Sigmoid colon (tissue), 6 donors: ENCODE measurements at regions not wholly inside any gene's neighbourhood (a gene's known extent, or its start where the extent isn't known, plus 50 kb on each side); places are given as distances from the start of the nearest gene placed in this dataset.

Experiments
- DNase-seq: peaks from one replicate; pipeline ENCODE4 v3.0.0-alpha.2; 2019
- H3K27ac ChIP-seq, 4 donors: fragments of 200-600 bp; sonication (generic); one replicate each; pipeline ENCODE4 v1.5.1; 2016 to 2019; ENCODE audit warnings: mild to moderate bottlenecking in 1 of 4
- H3K27me3 ChIP-seq, 3 donors: fragments of 200-600 bp; sonication (generic); one replicate each; pipeline ENCODE4 v1.5.1; 2019; ENCODE audit warnings: mild to moderate bottlenecking in 1 of 3
- H3K36me3 ChIP-seq, 4 donors: fragments of 200-600 bp; sonication (generic); one replicate each; pipeline ENCODE4 v1.5.1; 2016 to 2019
- H3K4me1 ChIP-seq, 4 donors: fragments of 200-600 bp; sonication (generic); one replicate each; pipeline ENCODE4 v1.5.1; 2017 to 2019
- H3K4me3 ChIP-seq, 4 donors: fragments of 200-600 bp; sonication (generic); one replicate each; pipeline ENCODE4 v1.5.1; 2017 to 2019; ENCODE audit warnings: mild to moderate bottlenecking in 2 of 4, moderate library complexity in 1 of 4
- H3K9me3 ChIP-seq, 4 donors: fragments of 200-600 bp in 3 of 4; sonication (generic) in 3 of 4; one replicate each; pipeline versions ENCODE4 v1.5.1 to v1.6.1; 2013 to 2019
- CTCF ChIP-seq, 4 experiments: fragments of 450-650 bp in 3 of 4; fragments of 200-600 bp in 1 of 4; IDR thresholded peaks; one replicate each; pipeline ENCODE4 v1.5.1; 2016 to 2019; ENCODE audit warnings: antibody characterized with exemption in 4 of 4, mild to moderate bottlenecking in 3 of 4, moderate library complexity in 2 of 4
- EP300 ChIP-seq, 4 donors: sonication (generic); formaldehyde crosslinking; IDR thresholded peaks; one replicate each; pipeline ENCODE4 v1.6.1; 2017; ENCODE audit warnings: antibody characterized with exemption in 4 of 4
- POLR2A ChIP-seq, 2 donors: fragments of 450-650 bp; IDR thresholded peaks; one replicate each; pipeline ENCODE4 v1.6.1; 2016; ENCODE audit warnings: antibody characterized with exemption in 2 of 2, mild to moderate bottlenecking in 2 of 2, moderate library complexity in 2 of 2
- POLR2AphosphoS5 ChIP-seq, 4 donors: sonication (generic); formaldehyde crosslinking; IDR thresholded peaks; one replicate each; pipeline ENCODE4 v1.6.1; 2017; ENCODE audit warnings: antibody characterized with exemption in 4 of 4
- WGBS, 2 donors: extraction: QIAGEN DNeasy Blood & Tissue Kit; methylation state at CpG; one replicate each; pipeline ENCODE4 v1.1.7; 2013; 5-methylcytosine and 5-hydroxymethylcytosine counted together
- intact Hi-C: fragments of 100-400 bp; cut with DNase I; formaldehyde crosslinking; loops from one replicate; pipeline ENCODE4 v1.15.1; 2023
- donor health status: healthy with polysubstance abuse.
- donor health status: healthy.

- no peaks in the 10 kb centered on the region for H3K4me1 ChIP-seq
- intact Hi-C loops = no loop called here
- H3K27me3 ChIP-seq = no peaks in the 10 kb centered on the region
- DNase-seq = no peak
- H3K9me3 ChIP-seq = no peaks in the 10 kb centered on the region
- H3K4me3 ChIP-seq = no peak overlapping the region
- TF ChIP-seq CTCF (IDR thresholded peaks at IDR 0.05) = no peak
- TF ChIP-seq EP300 (IDR thresholded peaks at IDR 0.05) = no peak
- no peak for TF ChIP-seq POLR2A (IDR thresholded peaks at IDR 0.05)
- TF ChIP-seq POLR2AphosphoS5 (IDR thresholded peaks at IDR 0.05) = no peak
- no peaks in the 10 kb centered on the region for H3K36me3 ChIP-seq
- WGBS, 2 donors = 62 to 73% methylated on average over 1 of the region's 1 CpG
- H3K27ac ChIP-seq = no peak overlapping the region
Measured at GRCh38 chr2:117646099-117646498, 168.4 kb upstream of the DDX18 start.

GRCh38 chr2:117646872-117647271 lies 167.6 kb upstream of the DDX18 start:
- Histone ChIP-seq H3K4me1 (no peaks in the 10 kb centered on the region), H3K36me3 (no peaks in the 10 kb centered on the region), H3K9me3 (no peaks in the 10 kb centered on the region), H3K27ac (no peak overlapping the region), H3K27me3 (no peaks in the 10 kb centered on the region), H3K4me3 (no peak overlapping the region)
- intact Hi-C loops = no loop called here
- TF ChIP-seq POLR2A (IDR thresholded peaks at IDR 0.05) = no peak
- TF ChIP-seq EP300 (IDR thresholded peaks at IDR 0.05) = no peak
- no peak for TF ChIP-seq CTCF (IDR thresholded peaks at IDR 0.05)
- no peak for TF ChIP-seq POLR2AphosphoS5 (IDR thresholded peaks at IDR 0.05)
- no peak for DNase-seq
- 25 to 59% methylated on average over 1 of the region's 1 CpG for WGBS, 2 donors

- no peaks in the 10 kb centered on the region for H3K27me3 ChIP-seq
- H3K4me3 ChIP-seq = no peak overlapping the region
- intact Hi-C loops = no loop called here
- 19 to 63% methylated on average over 4 of the region's 4 CpGs for WGBS, 2 donors
- H3K9me3 ChIP-seq = no peaks in the 10 kb centered on the region
- TF ChIP-seq CTCF (IDR thresholded peaks at IDR 0.05) = no peak
- TF ChIP-seq POLR2A (IDR thresholded peaks at IDR 0.05) = no peak
- TF ChIP-seq EP300 (IDR thresholded peaks at IDR 0.05) = no peak
- DNase-seq = no peak
- no peak overlapping the region for H3K27ac ChIP-seq
- H3K36me3 ChIP-seq = no peaks in the 10 kb centered on the region
- no peaks in the 10 kb centered on the region for H3K4me1 ChIP-seq
Measured at GRCh38 chr2:117656546-117656945, 157.9 kb upstream of the DDX18 start.

- no peaks in the 10 kb centered on the region for H3K9me3 ChIP-seq
Measured at GRCh38 chr2:117661619-117662018, 152.9 kb upstream of the DDX18 start.

More at GRCh38 chr2:117661619-117662018, 152.9 kb upstream of the DDX18 start:
- intact Hi-C loops = no loop called here
- no peaks in the 10 kb centered on the region for H3K36me3 ChIP-seq
- no peaks in the 10 kb centered on the region for H3K4me1 ChIP-seq
- H3K27ac ChIP-seq = no peak overlapping the region
- H3K4me3 ChIP-seq = no peak overlapping the region
- 53 to 70% methylated on average over 5 of the region's 5 CpGs for WGBS, 2 donors
- no peaks in the 10 kb centered on the region for H3K27me3 ChIP-seq
- DNase-seq = no peak
- no peak for TF ChIP-seq CTCF (IDR thresholded peaks at IDR 0.05)
- no peak for TF ChIP-seq POLR2A (IDR thresholded peaks at IDR 0.05)
- no peak for TF ChIP-seq EP300 (IDR thresholded peaks at IDR 0.05)
- TF ChIP-seq POLR2AphosphoS5 (IDR thresholded peaks at IDR 0.05) = no peak
